ENCODE measurements at regions not wholly inside any gene's neighbourhood (a gene's known extent, or its start where the extent isn't known, plus 50 kb on each side); places are given as distances from the start of the nearest gene placed in this dataset.

DNA sequence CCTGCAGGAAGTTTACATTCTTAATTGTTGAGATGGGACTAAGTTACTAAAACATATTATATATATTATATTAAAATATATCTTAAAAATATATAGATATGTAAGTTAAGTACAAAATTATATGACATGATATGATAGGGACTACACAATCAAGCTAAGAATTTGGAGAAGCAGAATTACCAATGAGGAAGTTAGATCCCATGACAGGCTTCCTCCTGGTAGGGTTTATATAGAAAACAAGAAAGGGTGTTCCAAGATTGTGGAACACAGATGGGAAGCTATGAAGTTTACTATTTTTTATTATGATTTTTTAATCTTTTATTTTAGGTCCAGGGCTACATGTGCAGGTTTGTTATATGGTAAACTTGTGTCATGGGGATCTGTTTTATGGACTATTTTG lies 260.8 kb upstream of the ZFHX3 start:
- no peak for DNase-seq (ENCODE audit: low read depth, low spot score)
- POLR2A ChIA-PET: no interaction called here

DNA sequence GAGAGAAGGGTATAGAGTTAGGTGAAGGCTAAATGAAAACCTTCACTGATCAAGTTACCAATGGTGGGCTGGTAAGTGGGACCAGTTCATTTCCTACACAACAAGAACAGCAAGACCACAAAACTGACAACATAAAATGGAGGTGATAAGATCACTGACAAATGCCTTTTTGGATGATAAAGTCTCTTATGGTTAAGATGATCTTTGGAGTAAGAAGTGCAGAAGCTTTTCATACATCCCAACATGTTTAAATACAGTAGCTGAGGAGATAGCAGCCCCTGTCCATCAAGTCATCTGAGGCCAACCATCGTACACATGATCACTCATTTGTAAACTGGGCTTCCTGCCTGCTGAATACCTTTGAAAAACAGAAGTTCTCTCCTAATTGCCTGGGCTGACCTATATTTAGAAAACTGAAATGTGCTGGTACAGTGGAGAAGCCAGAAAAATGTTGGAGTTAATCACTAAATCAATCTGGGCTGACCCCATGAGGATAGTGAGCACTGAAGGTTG lies 259.0 kb upstream of the ZFHX3 start:
- POLR2A ChIA-PET: no interaction called here
- TF ChIP-seq, protein P1, sequence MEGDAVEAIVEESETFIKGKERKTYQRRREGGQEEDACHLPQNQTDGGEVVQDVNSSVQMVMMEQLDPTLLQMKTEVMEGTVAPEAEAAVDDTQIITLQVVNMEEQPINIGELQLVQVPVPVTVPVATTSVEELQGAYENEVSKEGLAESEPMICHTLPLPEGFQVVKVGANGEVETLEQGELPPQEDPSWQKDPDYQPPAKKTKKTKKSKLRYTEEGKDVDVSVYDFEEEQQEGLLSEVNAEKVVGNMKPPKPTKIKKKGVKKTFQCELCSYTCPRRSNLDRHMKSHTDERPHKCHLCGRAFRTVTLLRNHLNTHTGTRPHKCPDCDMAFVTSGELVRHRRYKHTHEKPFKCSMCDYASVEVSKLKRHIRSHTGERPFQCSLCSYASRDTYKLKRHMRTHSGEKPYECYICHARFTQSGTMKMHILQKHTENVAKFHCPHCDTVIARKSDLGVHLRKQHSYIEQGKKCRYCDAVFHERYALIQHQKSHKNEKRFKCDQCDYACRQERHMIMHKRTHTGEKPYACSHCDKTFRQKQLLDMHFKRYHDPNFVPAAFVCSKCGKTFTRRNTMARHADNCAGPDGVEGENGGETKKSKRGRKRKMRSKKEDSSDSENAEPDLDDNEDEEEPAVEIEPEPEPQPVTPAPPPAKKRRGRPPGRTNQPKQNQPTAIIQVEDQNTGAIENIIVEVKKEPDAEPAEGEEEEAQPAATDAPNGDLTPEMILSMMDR (IDR thresholded peaks at IDR 0.05; ENCODE audit: insufficient read depth, low read length, missing control alignments): no peak
- CTCF ChIA-PET: no interaction called here
- no peak for DNase-seq (ENCODE audit: low read depth, low spot score)
- H3K4me3 ChIP-seq (ENCODE audit: low read depth, low read length): no peak overlapping the region

More for the DNA sequence above, 260.8 kb upstream of the ZFHX3 start:
- CTCF ChIA-PET: no interaction called here
- no peak overlapping the region for H3K4me3 ChIP-seq (ENCODE audit: low read depth, low read length)
- TF ChIP-seq, protein P1 (IDR thresholded peaks at IDR 0.05; ENCODE audit: insufficient read depth, low read length, missing control alignments): no peak

- CTCF ChIA-PET: no interaction called here
- no peak for DNase-seq (ENCODE audit: low read depth, low spot score)
- H3K4me3 ChIP-seq (ENCODE audit: low read depth, low read length): no peak overlapping the region
- POLR2A ChIA-PET: no interaction called here
- TF ChIP-seq, protein P1 (IDR thresholded peaks at IDR 0.05; ENCODE audit: insufficient read depth, low read length, missing control alignments): no peak
These were observed 256.3 kb upstream of the ZFHX3 start for GRCh38 chr16:73304008-73304774.

- ChIA-PET CTCF (no interaction called here), POLR2A (no interaction called here)
- TF ChIP-seq, protein P1 (IDR thresholded peaks at IDR 0.05; ENCODE audit: insufficient read depth, low read length, missing control alignments): no peak
These were observed 255.0 kb upstream of the ZFHX3 start for GRCh38 chr16:73302942-73303341.

DNA sequence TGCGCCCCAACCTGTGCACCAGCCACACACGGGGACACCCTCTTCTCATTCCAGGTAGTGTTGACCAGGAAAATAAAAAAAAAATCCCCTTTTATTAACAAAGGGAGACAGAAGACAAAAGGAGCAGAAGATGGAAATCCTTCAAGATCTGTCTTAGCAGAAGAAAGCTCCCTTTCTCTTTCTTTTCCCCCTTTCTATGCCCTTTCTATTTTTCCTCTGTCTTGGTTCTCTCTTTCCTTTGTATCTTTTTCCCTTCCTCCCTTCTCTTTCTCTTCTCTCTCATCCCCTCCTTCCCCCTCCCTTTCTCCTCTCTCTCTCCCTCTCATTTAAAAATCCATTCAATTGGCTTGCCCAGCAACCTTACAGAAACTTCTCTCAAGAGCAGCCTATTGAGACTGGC lies 254.1 kb upstream of the ZFHX3 start:
- H3K4me3 ChIP-seq (ENCODE audit: low read depth, low read length): no peak overlapping the region
- CTCF ChIA-PET: no interaction called here
- DNase-seq (ENCODE audit: low read depth, low spot score): no peak
- TF ChIP-seq, protein P1 (IDR thresholded peaks at IDR 0.05; ENCODE audit: insufficient read depth, low read length, missing control alignments): no peak
- POLR2A ChIA-PET: no interaction called here

More at GRCh38 chr16:73302942-73303341, 255.0 kb upstream of the ZFHX3 start:
- H3K4me3 ChIP-seq (ENCODE audit: low read depth, low read length): no peak overlapping the region
- DNase-seq (ENCODE audit: low read depth, low spot score): no peak

DNA sequence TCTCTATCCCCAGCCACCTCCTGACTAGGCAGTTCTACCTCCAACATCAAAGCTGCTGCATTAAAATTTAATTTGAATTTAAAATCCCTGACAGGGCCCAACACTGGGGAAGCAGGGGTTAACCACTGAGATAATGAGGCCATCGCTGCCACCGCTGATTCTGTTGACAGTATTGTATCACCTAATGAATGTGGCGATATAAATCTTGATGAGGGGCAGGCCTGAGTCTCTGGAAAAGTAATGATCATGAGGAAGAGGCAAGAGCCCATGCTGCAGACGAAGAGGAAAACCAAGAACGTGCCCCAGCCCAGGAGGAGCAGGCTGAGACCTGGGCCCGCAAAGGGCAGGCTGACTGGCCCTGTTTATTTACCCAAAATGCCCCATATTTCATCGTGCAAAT lies 251.4 kb upstream of the ZFHX3 start:
- POLR2A ChIA-PET: no interaction called here
- TF ChIP-seq, protein P1 (IDR thresholded peaks at IDR 0.05; ENCODE audit: insufficient read depth, low read length, missing control alignments): no peak
- DNase-seq (ENCODE audit: low read depth, low spot score): no peak
- CTCF ChIA-PET: no interaction called here
- H3K4me3 ChIP-seq (ENCODE audit: low read depth, low read length): no peak overlapping the region

Data from AG04449 (cell line).